GM12873 (cell line): ENCODE measurements at regions not wholly inside any gene's neighbourhood (a gene's known extent, or its start where the extent isn't known, plus 50 kb on each side); places are given as distances from the start of the nearest gene placed in this dataset.

Experiments used
- TF ChIP-seq, protein P1 (sequence below): IDR thresholded peaks from 2 replicates; pipeline ENCODE4 v1.5.1; 2012; ENCODE audit warnings: low read depth, mild to moderate bottlenecking, moderate library complexity, low read length, control low read depth; ENCODE audit not compliant: insufficient read depth; ENCODE audit errors: missing control alignments

- TF ChIP-seq, protein P1, sequence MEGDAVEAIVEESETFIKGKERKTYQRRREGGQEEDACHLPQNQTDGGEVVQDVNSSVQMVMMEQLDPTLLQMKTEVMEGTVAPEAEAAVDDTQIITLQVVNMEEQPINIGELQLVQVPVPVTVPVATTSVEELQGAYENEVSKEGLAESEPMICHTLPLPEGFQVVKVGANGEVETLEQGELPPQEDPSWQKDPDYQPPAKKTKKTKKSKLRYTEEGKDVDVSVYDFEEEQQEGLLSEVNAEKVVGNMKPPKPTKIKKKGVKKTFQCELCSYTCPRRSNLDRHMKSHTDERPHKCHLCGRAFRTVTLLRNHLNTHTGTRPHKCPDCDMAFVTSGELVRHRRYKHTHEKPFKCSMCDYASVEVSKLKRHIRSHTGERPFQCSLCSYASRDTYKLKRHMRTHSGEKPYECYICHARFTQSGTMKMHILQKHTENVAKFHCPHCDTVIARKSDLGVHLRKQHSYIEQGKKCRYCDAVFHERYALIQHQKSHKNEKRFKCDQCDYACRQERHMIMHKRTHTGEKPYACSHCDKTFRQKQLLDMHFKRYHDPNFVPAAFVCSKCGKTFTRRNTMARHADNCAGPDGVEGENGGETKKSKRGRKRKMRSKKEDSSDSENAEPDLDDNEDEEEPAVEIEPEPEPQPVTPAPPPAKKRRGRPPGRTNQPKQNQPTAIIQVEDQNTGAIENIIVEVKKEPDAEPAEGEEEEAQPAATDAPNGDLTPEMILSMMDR: no peak
These were observed 193.0 kb downstream of the BTBD3 start for GRCh38 chr20:12110711-12111110.

DNA sequence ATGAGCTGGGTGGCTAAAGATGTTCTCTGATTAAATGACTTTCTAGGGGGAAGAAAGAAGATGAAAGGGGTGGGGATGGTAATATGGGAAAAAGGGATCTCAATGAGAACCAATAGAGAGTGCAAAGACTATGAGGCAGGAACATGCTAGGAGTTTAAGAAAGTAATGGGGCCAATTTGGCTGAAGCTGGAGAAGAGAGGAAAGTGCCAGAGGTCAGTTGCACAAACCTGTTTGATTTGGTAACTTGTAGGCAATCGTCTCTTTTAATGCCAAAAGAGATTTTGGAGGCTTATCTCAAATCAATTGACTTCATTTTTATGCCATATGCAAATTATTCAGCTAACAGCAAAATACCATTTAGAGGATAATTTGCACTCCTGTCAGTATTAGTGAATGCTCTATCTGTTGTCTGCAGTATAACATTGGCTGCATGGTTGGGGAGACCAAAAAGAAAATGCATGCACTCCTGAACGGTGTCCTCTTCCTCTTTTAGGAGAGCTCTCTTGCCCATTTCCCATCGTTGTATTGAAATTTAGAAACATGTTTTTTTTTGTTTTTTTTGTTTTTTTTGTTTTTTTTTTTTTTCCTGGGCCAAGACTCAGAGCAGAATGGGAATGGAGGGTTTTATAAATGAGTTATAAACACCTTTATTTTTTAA lies 193.9 kb downstream of the BTBD3 start:
- TF ChIP-seq, protein P1: no peak

- TF ChIP-seq, protein P1: no peak
These were observed 194.4 kb downstream of the BTBD3 start for GRCh38 chr20:12112089-12112474.

GRCh38 chr20:12112665-12113064 lies 195.0 kb downstream of the BTBD3 start:
- TF ChIP-seq, protein P1: no peak

- TF ChIP-seq, protein P1: no peak
These were observed 195.4 kb downstream of the BTBD3 start for GRCh38 chr20:12113075-12113467.

DNA sequence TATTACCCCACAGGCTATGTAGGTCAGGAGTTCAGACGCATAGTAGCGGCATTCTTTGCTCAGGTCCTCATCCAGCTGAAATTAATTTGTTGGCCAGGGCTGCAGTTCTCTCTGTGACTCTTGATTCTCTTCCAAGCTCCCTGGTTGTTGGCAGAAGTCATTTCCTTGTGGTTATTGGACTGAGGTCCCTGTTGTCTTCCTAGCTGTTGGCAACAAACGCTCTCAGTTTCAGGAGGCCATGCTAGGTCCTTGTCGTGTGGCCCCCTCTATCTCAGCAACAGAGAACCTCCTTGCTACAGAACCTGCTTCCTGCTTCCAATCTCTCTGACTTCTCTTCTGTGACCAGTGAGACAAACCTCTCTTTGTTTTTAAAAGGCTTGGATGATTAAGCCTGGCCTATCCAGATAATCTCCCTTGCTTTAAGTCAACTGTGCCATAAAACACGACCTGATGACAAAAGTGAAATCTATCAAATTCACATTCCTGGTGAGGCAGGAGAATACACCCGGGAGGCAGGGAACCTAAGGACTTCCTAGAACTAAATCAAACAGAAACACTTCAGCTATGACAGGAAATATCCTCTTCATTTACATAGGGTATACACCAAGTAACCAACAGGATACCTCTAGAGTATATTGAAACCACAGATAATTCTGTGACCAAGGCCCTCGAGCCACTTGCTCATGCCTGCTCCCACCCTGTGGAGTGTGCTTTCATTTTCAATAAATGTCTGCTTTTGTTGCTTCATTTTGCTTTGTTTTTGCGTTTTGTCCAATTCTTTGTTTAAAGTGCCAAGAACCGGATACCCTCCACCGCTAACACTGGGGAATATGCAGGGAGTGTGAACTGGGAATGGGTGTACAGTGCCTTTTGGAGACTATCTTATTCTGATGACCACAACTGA lies 196.0 kb downstream of the BTBD3 start:
- TF ChIP-seq, protein P1: no peak

DNA sequence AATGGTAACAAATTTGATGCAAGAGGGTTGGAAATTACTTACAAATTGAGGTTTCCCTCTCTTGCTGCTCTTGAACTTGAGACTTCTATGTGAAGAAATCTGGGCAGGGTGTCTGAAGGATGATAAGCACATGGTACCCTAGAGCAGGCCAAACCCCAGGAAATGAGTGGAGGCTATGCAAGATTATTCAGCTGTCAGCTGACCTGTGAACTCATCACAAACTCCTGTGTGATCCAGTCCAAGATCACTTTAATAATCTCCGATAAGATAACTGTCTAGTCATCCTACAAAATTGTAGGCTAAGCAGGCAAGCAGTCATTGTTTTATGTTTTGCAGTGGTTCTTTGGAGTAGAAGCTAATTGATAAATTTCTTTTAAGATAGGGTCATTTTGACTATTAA lies 213.1 kb downstream of the BTBD3 start:
- TF ChIP-seq, protein P1: no peak
